GM19328 (cell line): ENCODE measurements at regions not wholly inside any gene's neighbourhood (a gene's known extent, or its start where the extent isn't known, plus 50 kb on each side); places are given as distances from the start of the nearest gene placed in this dataset.

Experiments
- ATAC-seq: cut with Tn5 transposase; IDR thresholded peaks from one replicate; pipeline ENCODE4 v1.9.1; 2021; ENCODE audit warnings: mild to moderate bottlenecking, moderate library complexity; ENCODE audit not compliant: unreplicated experiment

DNA sequence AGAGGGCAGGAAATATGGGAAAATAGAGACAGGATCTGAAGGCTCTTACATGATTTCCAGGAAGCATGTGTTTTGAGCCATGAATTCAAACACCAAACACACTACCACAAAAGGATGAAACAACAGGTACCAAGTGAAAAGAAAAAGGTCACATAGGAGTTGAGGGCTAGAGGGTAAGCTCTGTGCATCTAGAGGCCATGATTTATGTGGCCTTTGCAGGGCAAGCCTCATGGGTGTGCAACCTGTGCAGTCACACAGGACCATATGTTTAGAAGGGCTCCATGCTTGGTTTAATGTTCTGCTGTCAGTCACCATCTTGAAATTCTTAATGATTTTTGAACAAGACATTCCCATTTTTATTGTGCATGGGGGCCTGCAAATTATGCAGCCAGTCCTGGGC lies 134.5 kb upstream of the CCDC68 start:
- no peak for ATAC-seq

DNA sequence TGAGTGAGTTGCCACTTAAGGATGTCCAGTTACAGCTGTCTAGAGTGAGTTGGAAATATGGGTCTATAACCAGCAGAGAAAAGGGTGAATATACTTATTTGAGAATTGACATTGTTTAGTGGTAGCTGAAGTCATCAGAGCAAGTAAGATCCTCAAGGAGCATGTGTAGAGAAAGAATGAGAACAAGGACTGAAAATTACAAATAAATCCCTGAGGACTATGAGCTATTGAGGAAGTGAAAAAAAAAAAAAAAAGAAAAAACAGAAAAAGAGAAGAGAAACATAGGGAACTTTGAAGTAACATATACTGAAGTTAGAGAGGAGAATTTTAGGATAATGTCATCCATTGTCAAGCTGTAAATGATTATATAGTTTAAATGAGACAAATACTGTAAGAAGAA lies 134.0 kb upstream of the CCDC68 start:
- no peak for ATAC-seq

DNA sequence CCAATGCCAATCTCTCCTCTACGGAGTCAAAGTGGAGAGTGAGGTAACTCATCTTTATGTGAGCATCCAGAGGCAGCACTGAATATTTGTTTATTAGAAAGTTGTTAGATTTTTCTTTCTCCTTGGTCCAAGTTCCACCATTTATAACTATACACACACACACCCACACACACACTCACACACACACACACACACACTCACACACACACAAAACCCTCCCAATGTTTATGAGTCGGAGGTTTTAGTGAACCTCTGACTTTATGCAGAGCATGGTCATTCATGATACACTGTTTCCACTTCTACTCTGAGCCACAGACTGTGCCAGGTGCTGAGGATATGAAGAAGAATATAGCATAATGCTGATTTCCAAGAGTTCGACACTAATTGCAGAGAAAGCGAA lies 132.9 kb upstream of the CCDC68 start:
- no peak for ATAC-seq

DNA sequence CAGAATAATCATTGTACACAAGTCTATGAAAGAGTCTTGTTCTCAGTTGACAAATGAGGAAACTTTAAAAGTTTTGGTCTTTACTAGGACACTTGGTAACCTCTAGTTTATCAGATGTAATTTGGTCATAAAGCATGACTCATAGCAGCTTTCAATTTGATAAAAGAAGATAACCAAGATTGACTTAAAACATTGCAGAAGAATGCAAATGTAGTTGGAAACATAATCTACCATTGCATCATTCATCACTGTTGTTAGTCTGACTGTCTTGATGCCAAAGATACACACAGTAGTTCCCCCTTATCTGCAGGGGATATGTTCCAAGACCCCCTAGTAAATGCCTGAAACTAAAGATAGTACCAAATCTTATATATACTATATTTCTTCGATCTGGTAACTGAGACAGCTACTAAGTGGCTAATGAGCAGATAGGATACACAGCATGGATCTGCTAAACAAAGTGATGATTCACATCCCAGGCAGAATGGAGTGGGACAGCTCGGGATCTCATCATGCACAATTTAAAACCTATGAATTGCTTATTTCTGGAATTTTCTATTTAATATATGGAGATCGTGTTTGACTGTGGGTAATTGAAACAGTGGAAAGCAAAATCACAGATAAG lies 131.4 kb upstream of the CCDC68 start:
- no peak for ATAC-seq

DNA sequence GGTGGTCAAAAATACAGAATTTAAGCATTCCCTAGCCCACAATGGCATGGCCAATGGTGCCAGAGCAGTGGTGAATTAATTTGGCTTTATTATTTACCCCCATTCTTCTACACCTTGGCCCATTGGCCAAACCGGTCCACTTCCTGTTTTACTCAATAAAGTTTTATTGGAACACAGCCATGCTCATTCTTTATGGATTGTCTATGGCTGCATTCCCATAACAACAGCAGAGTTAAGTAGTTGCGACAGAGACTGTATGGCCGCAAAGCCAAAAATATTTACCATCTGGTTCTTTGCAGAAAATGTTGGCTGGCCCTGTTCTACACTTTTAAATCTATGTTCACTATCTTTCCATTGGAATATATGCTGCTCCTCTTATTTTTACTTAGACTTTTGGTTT lies 130.3 kb upstream of the CCDC68 start:
- no peak for ATAC-seq

DNA sequence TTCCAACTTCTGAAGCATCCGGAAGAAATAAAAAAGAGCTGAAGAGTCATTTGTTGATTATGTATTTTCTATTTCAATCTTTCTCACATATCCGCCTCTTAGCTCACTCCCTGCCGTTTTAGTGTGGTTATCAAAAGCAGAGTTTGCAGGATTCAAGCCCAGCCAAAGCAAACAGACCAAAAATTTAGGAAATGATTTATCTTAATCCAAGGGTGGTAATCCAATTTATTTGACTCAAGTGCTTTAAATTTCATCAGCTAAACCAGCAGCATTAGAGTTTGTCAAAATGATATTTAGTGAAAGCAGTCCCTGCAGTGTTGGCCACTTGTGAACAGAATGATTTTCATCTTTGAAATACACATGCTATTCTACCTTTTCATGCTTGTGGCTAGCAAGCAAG lies 129.3 kb upstream of the CCDC68 start:
- no peak for ATAC-seq

DNA sequence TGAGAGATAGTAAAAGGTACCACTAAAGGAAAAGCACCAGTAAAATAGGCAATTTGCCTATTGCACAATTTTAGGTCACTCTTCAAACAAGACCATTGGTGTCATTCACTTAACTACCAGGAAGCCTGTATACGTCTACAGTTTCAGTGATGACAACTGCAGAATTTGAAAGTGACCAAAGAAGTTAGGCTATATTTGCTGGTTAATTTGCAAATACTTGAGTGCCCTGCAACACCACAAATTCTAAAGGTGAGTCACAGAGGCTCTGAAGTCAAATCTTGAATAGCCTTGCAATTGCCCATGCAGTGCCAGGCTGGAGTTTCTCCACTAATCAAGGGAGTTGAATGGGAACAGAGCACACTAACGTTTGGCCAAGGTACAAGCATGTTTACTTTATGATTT lies 128.7 kb upstream of the CCDC68 start:
- no peak for ATAC-seq

DNA sequence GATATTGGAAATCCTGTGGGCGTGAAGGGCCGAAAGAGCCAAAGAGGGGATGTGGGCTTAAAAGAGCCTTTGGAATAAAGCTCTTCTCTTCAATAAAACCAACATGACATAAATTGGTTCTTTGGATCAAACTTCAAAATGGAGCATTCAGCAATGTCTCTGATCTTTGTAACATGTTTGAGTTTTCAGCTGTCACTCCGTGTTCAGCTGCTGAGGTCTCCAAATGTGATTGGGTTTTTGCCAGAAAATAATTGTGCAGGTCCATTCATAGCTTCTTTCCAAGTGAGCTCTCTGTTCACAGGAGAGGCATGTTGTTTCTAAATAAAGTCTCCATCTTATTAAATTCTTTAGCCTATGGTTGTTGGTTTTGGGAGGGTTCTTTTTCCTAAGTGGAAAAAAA lies 127.6 kb upstream of the CCDC68 start:
- no peak for ATAC-seq

DNA sequence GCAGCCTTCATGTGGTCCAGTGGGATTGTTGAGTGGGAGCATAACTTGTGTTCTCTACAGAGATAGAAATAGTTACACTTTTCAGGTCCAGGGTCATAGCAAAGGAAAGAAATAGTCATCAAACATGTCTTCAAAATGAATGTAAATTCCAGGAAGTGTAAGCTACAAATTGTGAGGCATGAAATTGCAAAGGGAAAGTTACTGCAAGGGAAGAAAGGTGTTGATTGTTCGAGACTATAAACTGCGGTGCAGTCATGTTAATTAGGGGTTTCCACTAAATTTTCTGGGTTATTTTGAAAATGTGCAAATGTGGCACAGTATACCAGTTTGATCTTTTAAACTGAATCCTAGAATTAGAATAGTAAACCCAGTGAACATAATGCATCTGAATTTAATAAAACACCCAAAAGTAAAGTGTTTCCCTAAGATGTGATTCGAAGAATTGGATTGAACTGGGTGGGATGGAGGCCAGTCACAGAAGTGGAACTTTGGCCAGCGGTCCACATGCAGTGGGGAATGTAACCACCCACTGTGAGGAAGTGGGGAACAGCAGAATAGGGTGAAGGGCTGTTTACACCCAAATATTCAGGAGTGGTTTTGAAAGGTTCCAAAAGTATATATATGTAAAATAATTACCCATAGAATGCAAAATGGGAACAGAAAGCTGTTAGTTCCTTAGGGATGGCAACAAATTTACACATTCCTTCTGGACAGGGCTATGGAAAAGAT lies 126.5 kb upstream of the CCDC68 start:
- ATAC-seq, result no peak

DNA sequence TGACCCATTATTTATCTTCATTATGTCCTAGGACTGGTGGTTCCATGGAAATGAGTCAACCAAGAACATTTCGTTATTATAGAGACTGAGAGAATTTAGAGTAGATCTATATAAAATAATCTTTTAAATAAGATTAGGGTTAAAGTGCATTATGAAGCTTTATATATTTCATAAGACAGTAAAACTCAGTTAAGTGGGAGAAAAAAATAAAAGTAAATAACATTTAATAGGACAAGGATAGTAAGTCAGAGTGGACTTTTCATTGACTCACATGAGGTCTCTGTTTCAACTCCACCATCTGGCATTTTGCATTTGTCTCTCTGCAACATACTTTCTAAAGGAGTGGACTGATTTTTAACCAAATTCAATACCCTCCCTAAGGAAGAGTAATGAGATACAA lies 125.3 kb upstream of the CCDC68 start:
- no peak for ATAC-seq

DNA sequence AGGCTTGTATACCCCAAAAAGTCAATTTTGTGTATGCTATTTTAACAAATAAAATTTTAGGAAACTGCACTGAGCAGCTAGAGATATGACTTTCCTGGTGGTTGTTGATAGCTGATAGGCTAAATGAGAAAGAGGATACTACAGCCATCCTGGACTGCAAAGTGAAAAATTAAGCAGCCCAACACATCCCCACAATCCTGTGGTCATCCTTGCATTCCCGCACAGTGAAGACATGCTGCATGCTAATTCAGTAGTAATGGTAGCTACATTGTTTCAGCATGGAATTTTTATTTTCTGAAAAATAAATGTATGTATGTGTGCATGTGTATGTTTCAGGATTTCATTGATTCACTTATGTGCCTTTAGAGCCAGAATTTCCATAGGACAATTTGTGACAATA lies 124.2 kb upstream of the CCDC68 start:
- ATAC-seq, result no peak

DNA sequence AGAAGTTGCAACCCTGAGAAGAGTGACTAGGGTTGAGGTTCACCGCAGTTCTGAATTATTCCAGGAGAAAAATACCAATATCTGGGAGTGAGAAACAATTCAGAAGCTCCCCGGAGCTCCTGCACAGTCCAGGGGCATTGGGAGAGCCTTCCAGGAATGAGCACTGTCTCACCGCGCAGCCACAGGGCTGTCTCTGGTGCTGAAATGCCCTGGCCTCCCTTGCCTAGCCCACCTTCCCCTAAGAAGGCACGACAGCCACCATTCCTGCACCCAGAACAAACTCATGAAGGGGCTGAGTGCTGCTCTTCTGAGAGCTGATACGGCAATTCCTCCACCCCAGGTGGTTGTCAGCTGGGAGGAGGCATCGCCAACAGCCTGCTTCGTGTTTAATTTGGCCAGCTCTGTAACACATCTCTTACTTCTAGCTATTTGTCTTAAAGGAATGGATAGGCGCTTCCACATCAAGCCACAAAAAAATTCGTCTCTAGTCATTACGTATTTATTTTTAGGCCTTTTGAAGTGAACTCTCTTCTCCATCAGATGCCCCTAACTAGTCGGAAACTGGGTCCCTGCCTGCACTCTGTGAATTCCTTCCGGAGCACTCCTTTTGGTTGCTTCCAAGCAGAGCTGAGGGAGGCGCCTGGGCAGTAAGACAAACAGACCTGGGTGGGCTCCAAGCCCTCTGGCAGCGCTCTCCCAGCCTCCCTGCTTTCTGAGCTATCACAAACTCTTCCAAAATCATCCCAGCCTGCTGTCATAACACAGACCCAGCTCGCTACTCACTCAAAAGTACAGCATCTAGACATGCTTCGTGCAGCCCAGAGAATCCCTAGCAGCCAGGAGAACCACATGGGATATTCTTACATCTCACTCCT lies 120.5 kb upstream of the CCDC68 start:
- ATAC-seq, result no peak

DNA sequence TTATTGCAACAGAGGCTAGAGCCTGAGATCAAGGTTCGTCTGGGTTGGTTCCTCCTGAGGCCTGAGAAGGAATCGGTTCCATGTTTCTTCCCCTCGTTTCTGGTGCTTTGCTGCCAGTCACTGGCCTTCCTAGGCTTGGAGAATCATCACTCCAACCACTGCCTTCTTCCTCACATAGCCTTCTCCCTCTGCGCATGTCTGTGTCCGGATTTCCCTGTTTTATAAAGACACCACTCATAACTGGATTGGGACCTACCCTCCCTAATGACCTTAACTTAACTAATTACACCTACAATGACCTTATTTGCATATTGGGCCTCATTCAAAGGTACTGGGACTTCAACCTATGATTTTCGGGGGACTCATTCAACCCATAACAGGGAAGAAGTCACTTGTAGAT lies 119.8 kb upstream of the CCDC68 start:
- no peak for ATAC-seq

DNA sequence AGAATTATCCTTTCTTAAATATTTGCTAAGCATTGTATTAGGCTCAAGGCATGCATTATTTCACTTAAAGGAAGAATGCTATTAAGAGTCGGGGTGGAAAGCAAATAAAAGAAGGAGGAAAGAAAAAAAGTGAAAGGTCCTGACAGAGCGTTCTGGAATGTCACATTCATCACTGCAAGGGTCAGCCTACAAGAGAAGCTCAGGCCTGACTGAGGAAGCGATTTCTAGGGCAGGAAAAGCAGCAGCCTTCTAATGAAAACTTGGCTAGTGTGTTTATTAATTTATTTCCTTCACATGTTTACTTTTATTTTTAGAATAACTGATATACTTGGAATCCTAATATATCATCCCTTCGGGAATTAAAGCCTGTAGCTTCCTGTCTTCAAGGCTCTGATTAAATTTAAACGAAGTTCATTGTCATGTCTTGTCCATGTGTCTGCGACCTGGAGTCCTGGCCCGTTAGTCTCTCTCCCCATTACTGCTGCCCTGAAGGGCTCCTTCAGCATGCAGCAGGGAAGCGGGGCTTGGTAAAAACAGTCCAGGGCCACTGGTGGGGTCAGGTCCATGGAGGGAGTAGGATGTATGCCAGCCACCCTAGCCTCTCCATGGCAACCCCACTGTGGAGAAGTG lies 119.2 kb upstream of the CCDC68 start:
- no peak for ATAC-seq

DNA sequence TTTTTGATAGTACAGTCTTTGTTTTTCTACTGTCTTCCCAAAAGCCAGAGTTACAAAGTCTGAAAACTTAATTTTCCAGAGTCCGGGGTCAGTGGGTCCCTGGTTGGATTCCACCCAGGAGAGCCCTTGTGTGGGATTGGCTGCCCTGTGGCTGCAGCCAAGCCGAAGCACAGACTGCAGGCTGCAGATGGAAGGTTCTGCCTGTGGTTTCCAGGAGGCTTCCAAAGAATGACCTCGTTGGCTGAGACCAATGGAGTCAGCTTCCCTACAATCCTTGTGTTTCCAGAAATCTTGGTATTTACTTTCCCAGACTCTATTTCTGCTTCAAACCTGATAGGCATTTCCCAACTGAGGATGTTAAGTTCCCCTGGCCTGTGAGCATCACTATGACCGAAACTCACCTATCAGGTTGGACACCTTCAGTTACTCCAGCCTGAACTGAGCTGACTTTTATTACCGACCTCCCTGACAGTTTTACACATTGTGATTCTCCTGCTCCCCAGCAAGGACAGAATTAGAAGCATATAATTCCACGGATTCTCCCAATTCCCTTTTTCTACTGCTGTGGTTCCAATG lies 117.5 kb upstream of the CCDC68 start:
- ATAC-seq, result no peak

DNA sequence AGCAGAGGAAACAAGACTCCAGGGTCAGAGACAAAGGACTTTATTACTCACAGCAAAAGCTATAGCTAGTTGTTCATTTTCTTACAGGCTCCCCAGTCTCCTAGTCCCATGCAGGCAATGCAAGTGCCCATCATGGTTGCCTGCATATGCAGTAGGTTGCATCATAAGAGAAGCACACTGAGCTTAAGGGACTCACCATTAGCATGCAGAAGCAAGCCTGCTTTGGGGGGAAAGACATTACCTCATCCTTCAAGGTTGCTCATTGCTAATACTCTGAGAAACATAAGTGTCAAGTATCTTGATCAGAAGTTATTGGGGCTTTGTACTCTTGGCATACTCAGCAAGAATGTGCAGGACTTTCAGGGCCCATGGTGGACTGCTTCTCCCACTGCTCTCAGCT lies 114.6 kb upstream of the CCDC68 start:
- ATAC-seq, result no peak

DNA sequence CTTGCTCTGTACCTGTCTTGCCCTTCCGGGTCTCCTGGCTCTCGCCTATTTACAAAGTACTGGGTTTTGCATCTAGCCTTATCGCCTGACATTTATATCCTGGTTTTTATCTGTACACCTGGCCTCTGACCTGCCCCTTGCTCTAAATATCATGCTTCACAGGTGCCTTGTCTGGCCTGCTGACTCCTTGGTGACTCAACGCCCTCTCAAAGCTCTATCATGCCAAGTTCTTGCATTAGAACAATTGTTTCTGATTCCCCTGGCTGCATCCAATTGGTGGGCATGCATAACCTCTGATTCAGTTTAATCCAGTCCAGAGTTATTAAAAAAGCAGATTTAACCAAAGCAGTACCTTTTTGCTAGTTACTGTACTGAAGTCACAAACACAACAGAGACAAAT lies 113.9 kb upstream of the CCDC68 start:
- ATAC-seq, result no peak

DNA sequence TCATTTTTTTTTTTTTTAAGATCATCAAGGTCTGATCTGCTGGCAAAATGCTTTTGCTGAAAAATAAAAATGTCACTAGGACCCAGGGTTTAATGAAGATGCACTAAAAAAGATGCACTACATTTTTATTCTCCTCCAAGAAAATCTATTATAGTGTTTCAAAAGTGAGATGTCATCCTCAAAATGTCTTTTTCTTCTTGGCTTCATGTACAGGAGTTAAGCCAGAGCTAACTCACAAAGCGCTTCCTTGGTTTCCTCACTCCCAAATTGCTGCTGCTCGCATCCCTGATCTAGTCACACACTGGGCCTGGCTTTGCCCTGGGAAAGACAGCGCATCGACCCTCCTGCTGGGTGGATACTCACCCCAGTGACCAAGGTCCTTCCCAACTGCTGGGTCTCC lies 113.4 kb upstream of the CCDC68 start:
- ATAC-seq, result no peak

DNA sequence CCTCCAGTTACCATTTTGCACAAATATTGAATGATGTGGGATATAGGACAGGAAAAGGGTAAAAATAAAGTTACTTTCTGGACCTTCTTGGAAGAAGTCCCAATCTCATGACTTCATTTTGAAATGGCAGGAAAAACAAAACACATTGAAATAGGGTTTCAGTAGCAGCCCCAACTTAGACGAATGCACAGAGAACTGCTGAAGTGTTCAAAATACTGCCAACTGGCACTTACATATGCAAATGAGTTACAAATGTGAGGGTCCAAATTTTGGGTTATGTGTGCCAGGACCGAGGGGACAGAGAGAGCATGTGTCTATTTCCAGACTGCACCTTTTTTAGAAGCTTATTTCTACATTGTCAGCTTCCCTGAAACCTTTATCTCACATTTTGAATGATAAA lies 112.9 kb upstream of the CCDC68 start:
- no peak for ATAC-seq

DNA sequence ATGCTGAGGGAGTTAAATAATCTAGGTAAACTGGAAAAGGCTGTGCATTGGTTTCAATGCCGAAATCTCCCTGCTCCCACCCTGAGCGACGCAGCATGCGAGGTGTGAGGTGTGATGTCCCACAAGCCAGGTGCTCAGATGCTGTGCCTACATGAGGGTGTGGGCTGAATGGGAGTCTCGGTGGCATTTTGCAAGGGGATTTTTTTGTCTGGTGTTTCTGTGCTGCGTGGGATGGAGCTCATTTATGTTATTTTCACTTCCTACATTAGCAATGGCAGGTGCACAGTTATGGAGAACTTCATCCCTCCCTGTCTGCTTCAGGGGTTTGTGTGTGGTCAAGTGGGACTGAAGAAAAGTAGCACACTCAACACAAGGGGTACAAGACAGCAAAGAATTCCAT lies 110.2 kb upstream of the CCDC68 start:
- ATAC-seq, result peak; percentile 61

DNA sequence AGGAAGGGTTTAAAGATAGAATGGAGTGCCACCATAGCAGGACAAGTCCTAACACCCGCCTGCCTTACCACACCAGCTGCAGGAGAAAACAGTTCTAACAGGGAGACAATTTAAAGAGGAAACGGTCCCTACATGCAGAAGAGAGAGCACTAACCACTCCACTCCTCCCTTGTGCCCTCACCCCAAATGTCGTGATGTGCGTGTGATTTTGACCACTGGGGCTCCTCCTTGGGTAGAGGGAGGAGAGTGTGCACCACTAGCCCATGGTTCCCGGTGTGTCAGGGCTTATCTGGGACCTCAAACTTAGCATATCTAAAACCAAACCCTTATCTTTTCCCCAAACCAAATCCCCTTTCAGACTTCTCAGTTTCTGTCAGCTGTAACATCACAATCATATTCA lies 105.5 kb upstream of the CCDC68 start:
- peak; percentile 75 for ATAC-seq
